Osteocyte (in vitro differentiated cells): ENCODE measurements at regions not wholly inside any gene's neighbourhood (a gene's known extent, or its start where the extent isn't known, plus 50 kb on each side); places are given as distances from the start of the nearest gene placed in this dataset.
A peak's percentile ranks its signal among the peaks of the same experiment; 100 is the strongest.

ENCODE experiments used
- DNase-seq: peaks from one replicate; pipeline ENCODE4 v3.0.0; 2021; ENCODE audit warnings: mixed read lengths; ENCODE audit not compliant: unreplicated experiment; ENCODE audit errors: extremely low spot score
- H3K27ac Mint-ChIP-seq: one replicate; pipeline ENCODE4 v1.8.0; 2021; ENCODE audit warnings: mild to moderate bottlenecking, mixed read lengths; ENCODE audit not compliant: unreplicated experiment
- H3K27me3 Mint-ChIP-seq: one replicate; pipeline ENCODE4 v1.8.0; 2021; ENCODE audit warnings: mixed read lengths; ENCODE audit not compliant: unreplicated experiment
- H3K36me3 Mint-ChIP-seq: one replicate; pipeline ENCODE4 v1.8.0; 2021; ENCODE audit warnings: mixed read lengths; ENCODE audit not compliant: unreplicated experiment
- H3K4me1 Mint-ChIP-seq: one replicate; pipeline ENCODE4 v1.8.0; 2021; ENCODE audit warnings: mixed read lengths; ENCODE audit not compliant: unreplicated experiment
- H3K4me3 Mint-ChIP-seq: one replicate; pipeline ENCODE4 v1.8.0; 2021; ENCODE audit warnings: mild to moderate bottlenecking, moderate library complexity, mixed read lengths; ENCODE audit not compliant: unreplicated experiment
- H3K9me3 Mint-ChIP-seq: one replicate; pipeline ENCODE4 v1.8.0; 2021; ENCODE audit warnings: mixed read lengths; ENCODE audit not compliant: unreplicated experiment
- CTCF ChIP-seq: fragments of 200-600 bp; sonication (generic); IDR thresholded peaks from 2 replicates; pipeline ENCODE4 v1.5.0; 2021; ENCODE audit warnings: antibody characterized with exemption, mild to moderate bottlenecking, moderate library complexity

GRCh38 chr6:156344491-156344890 lies 432.7 kb upstream of the ARID1B start:
- DNase-seq: no peak
- H3K4me1 Mint-ChIP-seq: no peaks in the 10 kb centered on the region
- no peaks in the 10 kb centered on the region for H3K36me3 Mint-ChIP-seq
- no peak overlapping the region for H3K4me3 Mint-ChIP-seq
- H3K27ac Mint-ChIP-seq: no peak overlapping the region
- H3K27me3 Mint-ChIP-seq: peaks cover 16% of the 10 kb centered on the region
- TF ChIP-seq CTCF: no peak
- no peaks in the 10 kb centered on the region for H3K9me3 Mint-ChIP-seq

GRCh38 chr6:156337801-156338200 lies 439.4 kb upstream of the ARID1B start:
- no peak for DNase-seq
- Mint-ChIP-seq H3K4me3 (no peak overlapping the region), H3K4me1 (no peaks in the 10 kb centered on the region), H3K36me3 (no peaks in the 10 kb centered on the region), H3K27ac (no peak overlapping the region), H3K9me3 (peaks cover 7% of the 10 kb centered on the region), H3K27me3 (peaks cover 9% of the 10 kb centered on the region)
- TF ChIP-seq CTCF: no peak

- Mint-ChIP-seq H3K4me3 (no peak overlapping the region), H3K9me3 (peaks cover 13% of the 10 kb centered on the region), H3K36me3 (no peaks in the 10 kb centered on the region), H3K4me1 (no peaks in the 10 kb centered on the region), H3K27ac (no peak overlapping the region), H3K27me3 (peaks cover 9% of the 10 kb centered on the region)
- no peak for DNase-seq
- TF ChIP-seq CTCF: no peak
These were observed 440.4 kb upstream of the ARID1B start for GRCh38 chr6:156336733-156337132.

- DNase-seq: peak; percentile 71
- Mint-ChIP-seq H3K36me3 (no peaks in the 10 kb centered on the region), H3K27ac (no peak overlapping the region), H3K4me1 (no peaks in the 10 kb centered on the region), H3K4me3 (no peak overlapping the region), H3K9me3 (peaks cover 19% of the 10 kb centered on the region), H3K27me3 (peaks cover 9% of the 10 kb centered on the region)
- TF ChIP-seq CTCF: no peak
These were observed 441.1 kb upstream of the ARID1B start for GRCh38 chr6:156336089-156336488.

- H3K4me1 Mint-ChIP-seq: no peaks in the 10 kb centered on the region
- H3K9me3 Mint-ChIP-seq: peaks cover 22% of the 10 kb centered on the region
- no peaks in the 10 kb centered on the region for H3K36me3 Mint-ChIP-seq
- no peak overlapping the region for H3K27ac Mint-ChIP-seq
- no peak for DNase-seq
- no peak for TF ChIP-seq CTCF
- H3K4me3 Mint-ChIP-seq: no peak overlapping the region
- peaks cover 9% of the 10 kb centered on the region for H3K27me3 Mint-ChIP-seq
These were observed 442.2 kb upstream of the ARID1B start for GRCh38 chr6:156334966-156335365.
